Peyer's patch (tissue), 4 donors: ENCODE measurements at regions not wholly inside any gene's neighbourhood (a gene's known extent, or its start where the extent isn't known, plus 50 kb on each side); places are given as distances from the start of the nearest gene placed in this dataset.

Experiments
- DNase-seq, 3 donors: peaks; one replicate each; pipeline ENCODE4 v3.0.0-alpha.2; 2017 to 2019
- H3K27ac ChIP-seq, 4 donors: fragments of 200-600 bp; sonication (generic); one replicate each; pipeline ENCODE4 v1.5.1; 2016 to 2019
- H3K27me3 ChIP-seq, 2 donors: fragments of 200-600 bp; sonication (generic); one replicate each; pipeline ENCODE4 v1.5.1; 2019
- H3K36me3 ChIP-seq, 3 donors: fragments of 200-600 bp; sonication (generic); one replicate each; pipeline ENCODE4 v1.5.1; 2016 to 2019
- H3K4me1 ChIP-seq, 4 donors: fragments of 200-600 bp; sonication (generic); one replicate each; pipeline ENCODE4 v1.5.1; 2016 to 2019
- H3K4me3 ChIP-seq, 4 donors: fragments of 200-600 bp; sonication (generic); 1 replicate in 3 of 4; 2 replicates in 1 of 4; pipeline ENCODE4 v1.5.1; 2016 to 2019; ENCODE audit warnings: mild to moderate bottlenecking in 1 of 4
- H3K9me3 ChIP-seq, 4 donors: fragments of 200-600 bp; sonication (generic); one replicate each; pipeline ENCODE4 v1.5.1; 2016 to 2019; ENCODE audit warnings: mild to moderate bottlenecking in 1 of 4
- POLR2A ChIP-seq, 2 donors: fragments of 450-650 bp; IDR thresholded peaks; one replicate each; pipeline ENCODE4 v1.5.1; 2017; ENCODE audit warnings: antibody characterized with exemption in 2 of 2, mild to moderate bottlenecking in 2 of 2, moderate library complexity in 2 of 2
- TF ChIP-seq, protein P1 (sequence below), 6 experiments: fragments of 450-650 bp in 4 of 6; fragments of 200-600 bp in 2 of 6; sonication (generic) in 1 of 6; IDR thresholded peaks; one replicate each; pipeline ENCODE4 v1.5.1; 2017 to 2019; ENCODE audit warnings: antibody characterized with exemption in 6 of 6, mild to moderate bottlenecking in 3 of 6, moderate library complexity in 1 of 6

- no peaks in the 10 kb centered on the region for H3K36me3 ChIP-seq
- no peaks in the 10 kb centered on the region for H3K27me3 ChIP-seq
- H3K27ac ChIP-seq, result no peak overlapping the region
- TF ChIP-seq POLR2A (IDR thresholded peaks at IDR 0.05), result no peak
- TF ChIP-seq, protein P1, sequence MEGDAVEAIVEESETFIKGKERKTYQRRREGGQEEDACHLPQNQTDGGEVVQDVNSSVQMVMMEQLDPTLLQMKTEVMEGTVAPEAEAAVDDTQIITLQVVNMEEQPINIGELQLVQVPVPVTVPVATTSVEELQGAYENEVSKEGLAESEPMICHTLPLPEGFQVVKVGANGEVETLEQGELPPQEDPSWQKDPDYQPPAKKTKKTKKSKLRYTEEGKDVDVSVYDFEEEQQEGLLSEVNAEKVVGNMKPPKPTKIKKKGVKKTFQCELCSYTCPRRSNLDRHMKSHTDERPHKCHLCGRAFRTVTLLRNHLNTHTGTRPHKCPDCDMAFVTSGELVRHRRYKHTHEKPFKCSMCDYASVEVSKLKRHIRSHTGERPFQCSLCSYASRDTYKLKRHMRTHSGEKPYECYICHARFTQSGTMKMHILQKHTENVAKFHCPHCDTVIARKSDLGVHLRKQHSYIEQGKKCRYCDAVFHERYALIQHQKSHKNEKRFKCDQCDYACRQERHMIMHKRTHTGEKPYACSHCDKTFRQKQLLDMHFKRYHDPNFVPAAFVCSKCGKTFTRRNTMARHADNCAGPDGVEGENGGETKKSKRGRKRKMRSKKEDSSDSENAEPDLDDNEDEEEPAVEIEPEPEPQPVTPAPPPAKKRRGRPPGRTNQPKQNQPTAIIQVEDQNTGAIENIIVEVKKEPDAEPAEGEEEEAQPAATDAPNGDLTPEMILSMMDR (IDR thresholded peaks at IDR 0.05), result no peak
- no peaks in the 10 kb centered on the region for H3K9me3 ChIP-seq
- no peak for DNase-seq
- H3K4me1 ChIP-seq, result no peaks in the 10 kb centered on the region
- H3K4me3 ChIP-seq, result no peak overlapping the region
Measured at GRCh38 chr4:14236359-14236758, 608.8 kb upstream of the BOD1L1 start.

DNA sequence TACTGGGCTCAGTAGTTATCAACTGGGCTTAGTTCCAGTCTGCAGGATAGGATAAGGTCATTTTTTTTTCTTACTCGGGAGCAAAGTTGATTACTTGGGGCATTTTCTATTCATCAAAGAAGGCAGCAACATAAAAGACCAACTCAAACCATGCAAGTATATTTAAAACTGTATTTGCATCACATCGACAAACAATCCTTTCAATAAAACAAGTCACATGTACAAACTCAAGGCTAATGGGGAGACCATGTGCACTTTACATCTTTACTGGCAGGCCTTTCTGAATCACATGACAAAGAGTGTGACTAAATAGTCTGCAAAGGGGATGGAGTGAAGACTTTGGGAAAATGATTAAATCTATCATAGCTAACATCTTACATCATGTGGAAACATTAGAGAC, 610.4 kb upstream of the BOD1L1 start:
- Histone ChIP-seq H3K4me1 (no peaks in the 10 kb centered on the region), H3K27me3 (no peaks in the 10 kb centered on the region), H3K27ac (no peak overlapping the region), H3K9me3 (no peaks in the 10 kb centered on the region), H3K4me3 (no peak overlapping the region), H3K36me3 (no peaks in the 10 kb centered on the region)
- TF ChIP-seq, protein P1 (IDR thresholded peaks at IDR 0.05), result no peak
- TF ChIP-seq POLR2A (IDR thresholded peaks at IDR 0.05), result no peak
- DNase-seq, result no peak

DNA sequence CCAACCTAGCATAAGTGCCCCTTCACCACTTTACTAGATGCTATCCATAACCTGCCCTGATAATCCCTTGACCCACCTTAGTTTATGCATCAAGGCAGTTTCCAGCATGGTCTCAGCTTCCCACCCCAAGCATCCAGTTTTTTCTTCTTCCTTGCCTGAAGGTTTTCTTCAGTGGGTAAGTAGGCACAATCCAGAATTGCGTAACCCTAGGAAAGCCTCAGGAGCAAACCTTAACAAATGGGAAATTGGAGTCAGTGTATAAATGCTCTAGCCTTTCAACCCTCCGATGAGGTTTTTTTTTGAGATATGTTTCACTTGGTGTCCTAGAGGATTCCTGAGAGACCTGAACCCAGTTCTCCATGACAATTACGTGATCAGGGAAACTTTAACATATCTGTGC, 614.0 kb upstream of the BOD1L1 start:
- Histone ChIP-seq H3K36me3 (no peaks in the 10 kb centered on the region), H3K27ac (no peak overlapping the region)
- TF ChIP-seq, protein P1 (IDR thresholded peaks at IDR 0.05), result no peak
- TF ChIP-seq POLR2A (IDR thresholded peaks at IDR 0.05), result no peak

GRCh38 chr4:14247767-14248166, 620.2 kb upstream of the BOD1L1 start:
- no peaks in the 10 kb centered on the region for H3K9me3 ChIP-seq
- no peaks in the 10 kb centered on the region for H3K36me3 ChIP-seq
- H3K27me3 ChIP-seq, result no peaks in the 10 kb centered on the region
- H3K4me3 ChIP-seq, result no peak overlapping the region
- no peak overlapping the region for H3K27ac ChIP-seq
- no peak for TF ChIP-seq POLR2A (IDR thresholded peaks at IDR 0.05)
- TF ChIP-seq, protein P1 (IDR thresholded peaks at IDR 0.05), result no peak
- H3K4me1 ChIP-seq, result no peaks in the 10 kb centered on the region
- no peak for DNase-seq

More for the DNA sequence above, 614.0 kb upstream of the BOD1L1 start:
- Histone ChIP-seq H3K4me3 (no peak overlapping the region), H3K9me3 (no peaks in the 10 kb centered on the region), H3K27me3 (no peaks in the 10 kb centered on the region), H3K4me1 (no peaks in the 10 kb centered on the region)
- no peak for DNase-seq

GRCh38 chr4:14249226-14249625, 621.7 kb upstream of the BOD1L1 start:
- TF ChIP-seq POLR2A (IDR thresholded peaks at IDR 0.05), result no peak
- TF ChIP-seq, protein P1 (IDR thresholded peaks at IDR 0.05), result no peak
- Histone ChIP-seq H3K27me3 (no peaks in the 10 kb centered on the region), H3K4me3 (no peak overlapping the region), H3K36me3 (no peaks in the 10 kb centered on the region), H3K4me1 (no peaks in the 10 kb centered on the region), H3K9me3 (no peaks in the 10 kb centered on the region), H3K27ac (no peak overlapping the region)
- no peak for DNase-seq

DNA sequence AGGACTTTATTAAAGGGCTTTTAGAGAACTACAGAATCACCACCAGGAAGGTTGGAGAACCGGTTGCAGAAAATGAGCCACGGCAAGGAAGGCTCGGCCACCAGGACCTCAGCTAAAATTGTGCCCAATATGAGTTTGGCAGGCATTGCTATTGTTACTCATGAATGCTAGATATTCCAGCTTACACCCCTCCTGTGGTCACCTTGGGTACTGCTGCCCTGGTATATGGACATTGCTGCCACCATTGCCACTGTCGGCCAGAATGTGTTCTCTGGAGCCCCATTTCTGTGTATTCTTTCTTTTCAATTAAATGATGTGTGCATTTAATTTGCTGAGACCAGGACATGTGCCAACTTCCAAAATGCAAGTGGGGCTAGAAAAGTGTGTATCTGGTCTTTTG, 626.7 kb upstream of the BOD1L1 start:
- no peak for TF ChIP-seq POLR2A (IDR thresholded peaks at IDR 0.05)
- TF ChIP-seq, protein P1 (IDR thresholded peaks at IDR 0.05), result peak in 4 of 6 experiments; percentile 28 to 56 (median 50)
- Histone ChIP-seq H3K27me3 (no peaks in the 10 kb centered on the region), H3K36me3 (no peaks in the 10 kb centered on the region), H3K4me1 (no peaks in the 10 kb centered on the region), H3K4me3 (no peak overlapping the region), H3K27ac (no peak overlapping the region), H3K9me3 (no peaks in the 10 kb centered on the region)
- DNase-seq, result peak; percentile 33 to 63 (median 43)
